Large intestine (tissue), 3 donors: ENCODE measurements at regions not wholly inside any gene's neighbourhood (a gene's known extent, or its start where the extent isn't known, plus 50 kb on each side); places are given as distances from the start of the nearest gene placed in this dataset.
"Not testable (repeated sequence)": the region's sequence is repeated elsewhere in the genome, so short reads cannot be mapped to it uniquely, and the experiment has no call there.

Source experiments
- DNase-seq, 2 donors: peaks; one replicate each; pipeline versions ENCODE4 v3.0.0 to v3.0.0-alpha.2; 2013
- H3K27ac ChIP-seq: one replicate; pipeline ENCODE4 v1.5.1; 2013; ENCODE audit warnings: low read length
- H3K27me3 ChIP-seq: 2 replicates; pipeline ENCODE4 v1.6.1; 2013; ENCODE audit warnings: low read length; ENCODE audit not compliant: control insufficient read depth, insufficient read depth
- H3K36me3 ChIP-seq: 2 replicates; pipeline ENCODE4 v1.6.1; 2013; ENCODE audit warnings: low read length; ENCODE audit not compliant: control insufficient read depth, insufficient read depth
- H3K4me1 ChIP-seq: one replicate; pipeline ENCODE4 v1.6.1; 2013; ENCODE audit warnings: low read length; ENCODE audit not compliant: control insufficient read depth, insufficient read depth
- H3K4me3 ChIP-seq: one replicate; pipeline ENCODE4 v1.5.1; 2013; ENCODE audit warnings: low read length
- H3K9me3 ChIP-seq: one replicate; pipeline ENCODE4 v1.6.1; 2013; ENCODE audit warnings: mild to moderate bottlenecking, low read depth, low read length, moderate library complexity; ENCODE audit not compliant: control insufficient read depth
- WGBS: methylation state at CpG from one replicate; pipeline ENCODE4 v1.1.5; 2013; ENCODE audit warnings: low lambda C conversion rate; ENCODE audit not compliant: insufficient coverage; 5-methylcytosine and 5-hydroxymethylcytosine counted together

GRCh38 chr10:62492870-62493180, 118.7 kb downstream of the ZNF365 start:
- 60% methylated on average over 1 of the region's 3 CpGs for WGBS
- Histone ChIP-seq H3K4me1 (no peaks in the 10 kb centered on the region), H3K27me3 (no peaks in the 10 kb centered on the region), H3K36me3 (no peaks in the 10 kb centered on the region), H3K9me3 (no peaks in the 10 kb centered on the region), H3K27ac (no peak overlapping the region), H3K4me3 (no peak overlapping the region)
- DNase-seq = no peak

- no peaks in the 10 kb centered on the region for H3K9me3 ChIP-seq
- no peak overlapping the region for H3K27ac ChIP-seq
- no peaks in the 10 kb centered on the region for H3K27me3 ChIP-seq
- no peaks in the 10 kb centered on the region for H3K36me3 ChIP-seq
- no peaks in the 10 kb centered on the region for H3K4me1 ChIP-seq
- no peak for DNase-seq
- no peak overlapping the region for H3K4me3 ChIP-seq
- no CpG with 5 or more reads among the region's 3 CpGs for WGBS
These were observed 122.8 kb downstream of the ZNF365 start for GRCh38 chr10:62496925-62497324.

- WGBS = 80% methylated on average over 1 of the region's 3 CpGs
- no peak for DNase-seq
- H3K27me3 ChIP-seq = no peaks in the 10 kb centered on the region
- no peak overlapping the region for H3K4me3 ChIP-seq
- H3K9me3 ChIP-seq = no peaks in the 10 kb centered on the region
- no peak overlapping the region for H3K27ac ChIP-seq
- no peaks in the 10 kb centered on the region for H3K36me3 ChIP-seq
- H3K4me1 ChIP-seq = no peaks in the 10 kb centered on the region
These were observed 124.1 kb downstream of the ZNF365 start for GRCh38 chr10:62498271-62498670.

GRCh38 chr10:62500116-62500515, 125.9 kb downstream of the ZNF365 start:
- not testable (repeated sequence) for H3K9me3 ChIP-seq, H3K4me3 ChIP-seq, H3K36me3 ChIP-seq, DNase-seq, H3K4me1 ChIP-seq, H3K27ac ChIP-seq, H3K27me3 ChIP-seq
- WGBS = no CpG with 5 or more reads among the region's 5 CpGs

- Histone ChIP-seq H3K9me3 (no peaks in the 10 kb centered on the region), H3K27ac (no peak overlapping the region), H3K4me3 (no peak overlapping the region), H3K36me3 (no peaks in the 10 kb centered on the region), H3K4me1 (no peaks in the 10 kb centered on the region), H3K27me3 (no peaks in the 10 kb centered on the region)
- no peak for DNase-seq
- WGBS = no CpG with 5 or more reads among the region's 1 CpG
These were observed 127.4 kb downstream of the ZNF365 start for GRCh38 chr10:62501547-62501946.

- DNase-seq = no peak
- H3K27me3 ChIP-seq = no peaks in the 10 kb centered on the region
- no peaks in the 10 kb centered on the region for H3K9me3 ChIP-seq
- H3K36me3 ChIP-seq = no peaks in the 10 kb centered on the region
- 83% methylated on average over 1 of the region's 4 CpGs for WGBS
- H3K4me1 ChIP-seq = no peaks in the 10 kb centered on the region
- no peak overlapping the region for H3K27ac ChIP-seq
- no peak overlapping the region for H3K4me3 ChIP-seq
These were observed 128.9 kb downstream of the ZNF365 start for GRCh38 chr10:62502995-62503613.

- Histone ChIP-seq H3K27ac (no peak overlapping the region), H3K4me1 (no peaks in the 10 kb centered on the region), H3K9me3 (no peaks in the 10 kb centered on the region), H3K4me3 (no peak overlapping the region), H3K27me3 (no peaks in the 10 kb centered on the region), H3K36me3 (no peaks in the 10 kb centered on the region)
- WGBS = 100% methylated on average over 1 of the region's 2 CpGs
- DNase-seq = no peak
These were observed 129.7 kb downstream of the ZNF365 start for GRCh38 chr10:62503872-62504271.

- no peak for DNase-seq
- H3K4me1 ChIP-seq = no peaks in the 10 kb centered on the region
- no CpG with 5 or more reads among the region's 3 CpGs for WGBS
- H3K9me3 ChIP-seq = no peaks in the 10 kb centered on the region
- H3K36me3 ChIP-seq = no peaks in the 10 kb centered on the region
- H3K27ac ChIP-seq = no peak overlapping the region
- H3K27me3 ChIP-seq = no peaks in the 10 kb centered on the region
- no peak overlapping the region for H3K4me3 ChIP-seq
These were observed 132.2 kb downstream of the ZNF365 start for GRCh38 chr10:62506371-62506770.

- Histone ChIP-seq H3K27me3 (no peaks in the 10 kb centered on the region), H3K4me3 (no peak overlapping the region), H3K9me3 (no peaks in the 10 kb centered on the region), H3K4me1 (no peaks in the 10 kb centered on the region), H3K36me3 (no peaks in the 10 kb centered on the region), H3K27ac (no peak overlapping the region)
- 100% methylated on average over 1 of the region's 3 CpGs for WGBS
- no peak for DNase-seq
These were observed 137.1 kb downstream of the ZNF365 start for GRCh38 chr10:62511238-62511637.

- Histone ChIP-seq H3K4me3 (no peak overlapping the region), H3K27ac (no peak overlapping the region), H3K4me1 (no peaks in the 10 kb centered on the region), H3K27me3 (no peaks in the 10 kb centered on the region), H3K9me3 (no peaks in the 10 kb centered on the region), H3K36me3 (no peaks in the 10 kb centered on the region)
- no CpG with 5 or more reads among the region's 2 CpGs for WGBS
- no peak for DNase-seq
These were observed 137.5 kb downstream of the ZNF365 start for GRCh38 chr10:62511656-62512055.

- H3K27me3 ChIP-seq = no peaks in the 10 kb centered on the region
- H3K9me3 ChIP-seq = no peaks in the 10 kb centered on the region
- H3K36me3 ChIP-seq = no peaks in the 10 kb centered on the region
- H3K4me3 ChIP-seq = no peak overlapping the region
- DNase-seq = no peak
- no peak overlapping the region for H3K27ac ChIP-seq
- 70% methylated on average over 3 of the region's 5 CpGs for WGBS
- H3K4me1 ChIP-seq = no peaks in the 10 kb centered on the region
These were observed 138.7 kb downstream of the ZNF365 start for GRCh38 chr10:62512732-62513475.
